LoVo (cell line): ENCODE measurements at regions not wholly inside any gene's neighbourhood (a gene's known extent, or its start where the extent isn't known, plus 50 kb on each side); places are given as distances from the start of the nearest gene placed in this dataset.
"Not testable (repeated sequence)": the region's sequence is repeated elsewhere in the genome, so short reads cannot be mapped to it uniquely, and the experiment has no call there.

ENCODE experiments used
- DNase-seq: peaks from one replicate; pipeline ENCODE4 v3.0.0-alpha.2; 2016; ENCODE audit warnings: low spot score

DNA sequence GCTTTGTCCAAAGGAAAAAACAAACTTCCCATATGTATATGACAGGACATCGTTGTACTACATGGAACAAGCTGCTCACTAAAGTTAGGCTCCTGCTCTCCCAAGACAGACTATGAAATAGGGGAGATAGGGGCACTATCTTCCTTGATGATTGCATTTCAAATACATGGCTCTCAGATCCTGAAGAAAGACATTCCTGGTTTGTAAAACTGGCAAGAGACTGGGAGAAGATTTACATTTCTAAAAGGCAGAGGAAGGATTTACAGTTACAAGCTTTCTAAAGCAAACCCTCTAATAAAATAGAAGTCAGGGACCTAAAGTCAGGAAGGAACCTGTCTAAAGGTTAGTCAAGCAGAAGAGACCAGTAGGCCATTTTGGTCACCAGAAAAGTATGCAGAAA is 103.7 kb downstream of the SLC17A6 start:
- no peak for DNase-seq

DNA sequence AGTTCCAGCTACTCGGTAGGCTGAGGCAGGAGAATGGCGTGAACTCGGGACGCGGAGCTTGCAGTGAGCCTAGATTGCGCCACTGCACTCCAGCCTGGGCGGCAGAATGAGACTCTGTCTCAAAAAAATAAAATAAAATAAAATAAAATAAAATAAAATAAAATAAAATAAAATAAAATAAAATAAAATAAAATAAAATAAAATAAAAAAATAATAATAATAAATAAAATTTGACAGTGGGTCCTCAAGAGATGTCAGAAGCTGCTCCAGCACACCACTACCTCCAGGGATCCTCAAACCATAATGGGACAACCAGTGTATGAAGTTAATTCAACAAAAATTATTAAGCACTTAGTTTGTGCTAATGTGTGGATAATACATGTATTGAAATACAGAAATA is 97.4 kb downstream of the SLC17A6 start:
- DNase-seq, result not testable (repeated sequence)

DNA sequence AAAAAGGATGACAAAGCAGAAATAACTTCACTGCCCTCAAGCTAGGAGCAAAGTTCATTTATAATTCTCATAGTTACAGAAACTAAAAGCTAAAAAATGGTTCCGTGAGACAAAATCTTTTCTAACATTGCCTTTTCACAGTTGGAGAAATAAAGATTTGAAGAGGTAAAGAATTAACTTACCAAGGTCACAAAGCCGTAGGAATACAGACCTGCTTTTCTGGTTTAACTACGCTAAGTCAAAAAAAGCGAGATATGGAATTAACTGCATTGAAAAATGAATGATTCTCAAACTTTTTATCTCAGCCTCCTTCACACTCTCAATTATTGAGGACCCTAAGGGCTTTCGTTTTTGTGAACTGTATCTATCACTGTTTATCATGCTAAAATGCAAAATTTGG is 95.3 kb downstream of the SLC17A6 start:
- DNase-seq, result no peak

DNA sequence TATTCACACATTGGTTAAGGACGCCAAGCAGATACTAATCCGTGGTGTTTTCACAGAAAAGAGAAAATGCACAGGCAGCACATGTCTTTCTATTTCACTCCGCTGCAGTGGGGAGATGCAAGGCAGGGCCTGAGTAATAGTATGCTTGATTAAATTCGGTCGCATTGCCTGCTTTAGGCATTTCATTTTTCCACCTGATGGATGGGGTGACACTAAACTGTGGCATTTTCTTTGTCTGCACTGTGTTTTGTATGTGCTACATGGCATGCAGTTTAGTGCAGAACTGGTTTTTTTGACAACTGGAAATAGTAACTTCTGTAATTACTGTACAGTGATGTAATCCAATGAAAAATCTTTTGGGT is 94.9 kb downstream of the SLC17A6 start:
- DNase-seq, result no peak

DNA sequence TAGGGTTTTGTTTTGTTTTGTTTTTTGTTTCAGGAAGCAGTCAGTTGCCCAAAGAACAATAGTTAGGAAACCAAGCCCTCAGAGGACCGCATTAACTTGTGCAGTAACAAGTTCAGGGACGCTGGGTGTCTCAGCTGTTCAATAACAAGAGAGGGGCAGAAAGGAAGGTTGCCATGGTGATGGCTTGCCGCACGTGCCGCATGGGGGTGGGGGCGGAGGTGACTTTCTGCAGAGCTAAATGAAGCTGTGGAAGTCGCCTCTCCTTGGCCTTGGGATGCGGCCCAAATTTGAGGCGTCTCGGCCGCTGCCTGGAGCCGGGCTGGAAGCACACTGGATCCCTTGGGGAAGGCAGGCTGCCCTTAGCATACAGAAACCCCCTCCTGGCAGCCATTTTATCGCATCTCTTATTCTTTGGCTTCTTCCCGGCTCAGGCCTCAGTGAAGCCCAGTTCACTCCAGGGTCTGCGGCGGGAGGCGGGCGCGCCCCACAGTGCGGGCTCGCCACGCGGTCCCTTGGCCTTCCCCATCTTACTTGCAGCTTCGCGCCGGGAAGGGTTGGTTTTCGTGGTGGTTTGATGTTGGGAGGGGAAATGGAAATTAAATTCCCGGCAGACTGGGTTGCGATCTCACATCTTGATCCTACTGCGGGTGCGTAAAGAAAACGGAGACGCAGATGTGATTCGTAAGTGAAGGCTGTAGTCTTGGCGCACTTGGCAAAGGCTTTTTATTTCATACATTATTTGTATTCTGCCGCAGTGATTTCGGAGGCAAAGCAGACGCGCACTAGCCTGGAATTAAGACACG is 94.3 kb downstream of the SLC17A6 start:
- DNase-seq, result no peak

DNA sequence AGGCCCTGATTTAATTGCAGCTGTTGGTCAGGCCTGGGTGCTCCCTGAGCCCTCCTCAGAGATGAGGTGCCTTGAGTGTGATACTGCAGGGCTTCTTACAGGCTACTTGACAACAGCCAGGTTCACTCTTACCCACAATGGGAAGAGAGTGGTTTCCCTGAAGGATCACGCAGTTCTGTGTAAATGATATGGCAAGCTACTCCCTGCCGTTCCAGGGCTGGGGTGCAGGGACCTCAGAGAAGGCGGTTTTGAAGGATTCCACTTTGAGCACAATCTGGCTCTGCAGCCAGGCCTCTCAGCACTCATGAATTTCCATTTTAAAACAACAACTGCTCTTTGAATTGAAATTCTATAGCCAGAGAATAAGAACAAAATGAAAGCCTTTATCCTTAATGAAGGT is 92.9 kb downstream of the SLC17A6 start:
- DNase-seq, result no peak

DNA sequence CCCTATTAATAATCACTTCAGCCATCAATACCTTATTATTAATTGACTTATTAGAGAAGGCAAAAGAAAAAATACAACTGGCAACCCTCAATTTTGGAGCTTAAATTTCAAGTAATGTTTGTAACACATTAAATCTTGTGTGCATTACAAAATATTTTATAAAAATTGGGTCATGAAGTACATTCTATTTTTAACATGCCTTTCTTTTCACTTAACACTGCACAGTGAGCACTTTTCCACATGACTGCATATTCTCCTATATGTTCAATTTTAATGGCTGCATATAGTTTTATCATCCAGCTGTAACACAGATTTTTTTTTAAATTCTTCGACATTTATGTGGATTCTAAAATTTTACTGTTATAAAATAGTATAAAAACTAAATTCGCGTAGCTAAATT is 92.5 kb downstream of the SLC17A6 start:
- no peak for DNase-seq

DNA sequence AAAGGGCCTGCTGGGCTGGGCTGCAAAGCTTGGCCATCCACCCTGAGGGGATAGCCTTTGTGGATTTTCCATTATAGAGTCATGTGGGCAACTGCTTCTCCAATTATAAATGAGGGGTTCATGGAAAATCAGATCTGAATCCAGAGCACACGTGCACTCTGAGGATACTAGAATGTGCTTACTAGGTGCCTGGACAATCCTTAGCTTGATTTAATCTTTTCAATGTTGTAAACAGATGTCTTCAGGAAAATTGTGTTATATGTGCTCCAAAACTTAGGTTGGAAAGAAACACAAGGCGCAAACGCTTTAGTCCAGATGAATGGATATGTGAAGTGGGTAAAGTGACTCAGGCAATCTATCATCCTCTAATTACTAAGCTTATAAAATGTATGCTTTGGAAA is 92.0 kb downstream of the SLC17A6 start:
- DNase-seq, result no peak
